GM23248 (cell line): ENCODE measurements at regions not wholly inside any gene's neighbourhood (a gene's known extent, or its start where the extent isn't known, plus 50 kb on each side); places are given as distances from the start of the nearest gene placed in this dataset.

ENCODE experiments used
- EZH2 ChIP-seq: fragments of 200-600 bp; sonication (generic); IDR thresholded peaks from 2 replicates; pipeline ENCODE4 v1.6.1; 2018; ENCODE audit warnings: antibody characterized with exemption, mild to moderate bottlenecking; ENCODE audit not compliant: insufficient read depth, poor library complexity, severe bottlenecking
- EZH2phosphoT487 ChIP-seq: fragments of 200-600 bp; sonication (generic); IDR thresholded peaks from 2 replicates; pipeline ENCODE4 v1.6.1; 2018; ENCODE audit warnings: antibody characterized with exemption, moderate library complexity, mild to moderate bottlenecking, low read depth; ENCODE audit not compliant: insufficient read depth

- TF ChIP-seq EZH2 (no peak), EZH2phosphoT487 (no peak)
These were observed 82.8 kb upstream of the RASSF8 start for GRCh38 chr12:25875661-25876060.
